ENCODE measurements at regions not wholly inside any gene's neighbourhood (a gene's known extent, or its start where the extent isn't known, plus 50 kb on each side); places are given as distances from the start of the nearest gene placed in this dataset.

- TF ChIP-seq, protein P1, sequence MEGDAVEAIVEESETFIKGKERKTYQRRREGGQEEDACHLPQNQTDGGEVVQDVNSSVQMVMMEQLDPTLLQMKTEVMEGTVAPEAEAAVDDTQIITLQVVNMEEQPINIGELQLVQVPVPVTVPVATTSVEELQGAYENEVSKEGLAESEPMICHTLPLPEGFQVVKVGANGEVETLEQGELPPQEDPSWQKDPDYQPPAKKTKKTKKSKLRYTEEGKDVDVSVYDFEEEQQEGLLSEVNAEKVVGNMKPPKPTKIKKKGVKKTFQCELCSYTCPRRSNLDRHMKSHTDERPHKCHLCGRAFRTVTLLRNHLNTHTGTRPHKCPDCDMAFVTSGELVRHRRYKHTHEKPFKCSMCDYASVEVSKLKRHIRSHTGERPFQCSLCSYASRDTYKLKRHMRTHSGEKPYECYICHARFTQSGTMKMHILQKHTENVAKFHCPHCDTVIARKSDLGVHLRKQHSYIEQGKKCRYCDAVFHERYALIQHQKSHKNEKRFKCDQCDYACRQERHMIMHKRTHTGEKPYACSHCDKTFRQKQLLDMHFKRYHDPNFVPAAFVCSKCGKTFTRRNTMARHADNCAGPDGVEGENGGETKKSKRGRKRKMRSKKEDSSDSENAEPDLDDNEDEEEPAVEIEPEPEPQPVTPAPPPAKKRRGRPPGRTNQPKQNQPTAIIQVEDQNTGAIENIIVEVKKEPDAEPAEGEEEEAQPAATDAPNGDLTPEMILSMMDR (IDR thresholded peaks at IDR 0.05), result no peak
- no peak for TF ChIP-seq POLR2A (IDR thresholded peaks at IDR 0.05)
Observed at GRCh38 chr5:40385544-40385943, 294.2 kb upstream of the PTGER4 start.

All from heart left ventricle (tissue), 13 donors.